Endothelial cell of umbilical vein (primary cell): ENCODE measurements at regions not wholly inside any gene's neighbourhood (a gene's known extent, or its start where the extent isn't known, plus 50 kb on each side); places are given as distances from the start of the nearest gene placed in this dataset.

ENCODE experiments used
- BruUV-seq: library from RNA; stranded (reverse); fragments of 400-500 nt; replicated peaks from 2 replicates; lab custom pipeline; 2021; lab: Mats Ljungman, UMichigan
- CTCF ChIA-PET: fragments of 300-600, 350-600 bp; sonication (Branson Sonifier 250); formaldehyde crosslinking; loops from one replicate; lab custom pipeline; 2021; ENCODE audit warnings: antibody characterized with exemption, inconsistent platforms; lab: Charles Lee
- POLR2A ChIA-PET: fragments of 300-600, 350-600 bp; sonication (Branson Sonifier 250); formaldehyde crosslinking; loops from one replicate; lab custom pipeline; 2021; ENCODE audit warnings: antibody characterized with exemption, inconsistent platforms; lab: Charles Lee
- DNase-seq: peaks from one replicate; pipeline ENCODE4 v3.0.0-alpha.2; 2011; ENCODE audit warnings: low read depth, low spot score
- FAIRE-seq: peaks from 2 replicates; lab custom pipeline; 2011; peaks lifted over from hg19 to GRCh38; lab: Jason Lieb, UNC
- H2AFZ ChIP-seq: 2 replicates; pipeline ENCODE4 v1.6.0; 2012; ENCODE audit warnings: low read depth, low read length, control low read depth, inconsistent platforms
- H3K27ac ChIP-seq: 2 replicates; pipeline ENCODE4 v1.5.1; 2011; ENCODE audit warnings: low read depth, mild to moderate bottlenecking, control low read depth, low read length, moderate library complexity; ENCODE audit not compliant: insufficient read depth
- H3K27me3 ChIP-seq, 2 experiments: 2 replicates each; pipeline versions ENCODE4 v1.6.0 to v1.6.1; 2011; ENCODE audit warnings: low read length in 2 of 2, mixed read lengths in 1 of 2; ENCODE audit not compliant: control insufficient read depth in 2 of 2, insufficient read depth in 2 of 2
- H3K36me3 ChIP-seq, 2 experiments: 2 replicates in 1 of 2; 3 replicates in 1 of 2; pipeline ENCODE4 v1.5.1; 2011; ENCODE audit warnings: low read length in 2 of 2, mild to moderate bottlenecking in 1 of 2, moderate library complexity in 1 of 2; ENCODE audit not compliant: control insufficient read depth in 2 of 2, insufficient read depth in 2 of 2; ENCODE audit errors: extremely low read depth in 1 of 2
- H3K4me1 ChIP-seq: 3 replicates; pipeline ENCODE4 v1.5.1; 2011; ENCODE audit warnings: mild to moderate bottlenecking, low read length; ENCODE audit not compliant: control insufficient read depth, insufficient read depth; ENCODE audit errors: extremely low read depth
- H3K4me2 ChIP-seq: 2 replicates; pipeline ENCODE4 v1.6.1; 2011; ENCODE audit warnings: low read length, control low read depth, mixed read lengths; ENCODE audit not compliant: insufficient read depth
- H3K4me3 ChIP-seq, 3 experiments: fragments of 200-600 bp in 1 of 3; sonication (generic), shearing (Covaris generic) in 1 of 3; replicated peaks in 1 of 3; 2 replicates each; pipeline ENCODE4 v1.5.1; 2011 to 2016; ENCODE audit warnings: control low read depth in 3 of 3, low read length in 3 of 3, mild to moderate bottlenecking in 2 of 3, inconsistent platforms in 1 of 3, low read depth in 1 of 3, moderate library complexity in 1 of 3; ENCODE audit not compliant: insufficient read depth in 1 of 3
- H3K79me2 ChIP-seq: 2 replicates; pipeline ENCODE4 v1.6.0; 2012; ENCODE audit warnings: low read length, inconsistent platforms; ENCODE audit not compliant: control insufficient read depth, insufficient read depth
- H3K9ac ChIP-seq: replicated peaks from 2 replicates; pipeline ENCODE3; 2011; ENCODE audit warnings: low read length, control low read depth; ENCODE audit not compliant: insufficient read depth; ENCODE audit errors: extremely low read depth
- H3K9me1 ChIP-seq: replicated peaks from 3 replicates; pipeline ENCODE4 v1.6.0; 2011; ENCODE audit warnings: mild to moderate bottlenecking, low read length; ENCODE audit not compliant: control insufficient read depth, insufficient read depth; ENCODE audit errors: extremely low read depth
- H3K9me3 ChIP-seq: replicated peaks from 2 replicates; pipeline ENCODE4 v1.5.1; 2012; ENCODE audit warnings: low read length, inconsistent platforms; ENCODE audit not compliant: control insufficient read depth, insufficient read depth
- H4K20me1 ChIP-seq: replicated peaks from 2 replicates; pipeline ENCODE3; 2011; ENCODE audit warnings: mild to moderate bottlenecking, low read length; ENCODE audit not compliant: control insufficient read depth, insufficient read depth; ENCODE audit errors: extremely low read depth
- CTCF ChIP-seq, 2 donors: IDR thresholded peaks; 1 replicate in 1 of 2; 2 replicates in 1 of 2; pipeline ENCODE4 v1.5.1; 2011; ENCODE audit warnings: low read length in 2 of 2, mild to moderate bottlenecking in 2 of 2, moderate library complexity in 2 of 2, control low read depth in 1 of 2, inconsistent platforms in 1 of 2, low read depth in 1 of 2; ENCODE audit not compliant: insufficient read depth in 1 of 2; ENCODE audit errors: extremely low read depth in 1 of 2
- EZH2 ChIP-seq: IDR thresholded peaks from 2 replicates; pipeline ENCODE4 v1.6.1; 2012; ENCODE audit warnings: borderline replicate concordance, low read depth, mild to moderate bottlenecking, moderate library complexity, low read length, inconsistent platforms; ENCODE audit not compliant: severe bottlenecking
- FOS ChIP-seq: IDR thresholded peaks from 2 replicates; pipeline ENCODE4 v1.6.1; 2011; ENCODE audit warnings: mild to moderate bottlenecking, low read length, moderate library complexity, borderline replicate concordance; ENCODE audit not compliant: insufficient read depth
- GATA2 ChIP-seq: IDR thresholded peaks from 2 replicates; pipeline ENCODE4 v1.7.0; 2011; ENCODE audit warnings: low read depth, mild to moderate bottlenecking, moderate library complexity, mixed read lengths, low read length; ENCODE audit not compliant: insufficient read length, insufficient read depth
- JUN ChIP-seq: IDR thresholded peaks from 2 replicates; pipeline ENCODE4 v1.6.1; 2011; ENCODE audit warnings: borderline replicate concordance, low read depth; ENCODE audit not compliant: insufficient read length, insufficient read depth
- MAX ChIP-seq: IDR thresholded peaks from 2 replicates; pipeline ENCODE4 v1.6.1; 2011; ENCODE audit not compliant: insufficient read depth, insufficient read length
- MYC ChIP-seq: IDR thresholded peaks from one replicate; pipeline ENCODE4 v1.6.1; 2011; ENCODE audit warnings: mild to moderate bottlenecking, low read depth, low read length
- POLR2A ChIP-seq: IDR thresholded peaks from 2 replicates; pipeline ENCODE4 v1.6.1; 2012; ENCODE audit warnings: low read depth, mild to moderate bottlenecking, control low read depth, low read length
- POLR2AphosphoS5 ChIP-seq: IDR thresholded peaks from 2 replicates; pipeline ENCODE4 v1.6.1; 2012; ENCODE audit warnings: low read depth, mild to moderate bottlenecking, control low read depth, low read length, moderate library complexity; ENCODE audit not compliant: insufficient read depth
- dilution Hi-C: fragments of 300-500 bp; cut with MboI; formaldehyde crosslinking; loops from one replicate; pipeline ENCODE4 v1.15.0; 2019; ENCODE audit warnings: low sequenced_read_pairs; ENCODE audit not compliant: extremely low pct_ligation_motif_present
- intact Hi-C: fragments of 100-400 bp; cut with micrococcal nuclease; formaldehyde crosslinking; loops from one replicate; pipeline ENCODE4 v1.10.0; 2022

- H2AFZ ChIP-seq = no peak overlapping the region
- DNase-seq (no peak), FAIRE-seq (no peak)
- no peak overlapping the region for H3K27ac ChIP-seq
- H3K9ac ChIP-seq = no peak overlapping the region
- ChIA-PET CTCF (no interaction called here), POLR2A (no interaction called here)
- H3K4me3 ChIP-seq = no peak overlapping the region
- no peaks in the 10 kb centered on the region for H3K9me1 ChIP-seq
- H3K36me3 ChIP-seq = no peaks in the 10 kb centered on the region
- no peaks in the 10 kb centered on the region for H3K4me1 ChIP-seq
- no peaks in the 10 kb centered on the region for H4K20me1 ChIP-seq
- intact Hi-C loops (no loop called here), dilution Hi-C loops (no loop called here)
- H3K9me3 ChIP-seq = no peaks in the 10 kb centered on the region
- TF ChIP-seq JUN (no peak), MAX (no peak), GATA2 (no peak), POLR2AphosphoS5 (no peak), EZH2 (no peak), FOS (no peak), CTCF (IDR thresholded peaks at IDR 0.05; ENCODE audit: extremely low read depth in 1 of 2, insufficient read depth in 1 of 2, low read depth in 1 of 2, low read length in 2 of 2) (no peak), MYC (no peak), POLR2A (no peak)
- H3K4me2 ChIP-seq = no peak overlapping the region
- no peaks in the 10 kb centered on the region for H3K27me3 ChIP-seq
- no peaks in the 10 kb centered on the region for H3K79me2 ChIP-seq
- BruUV-seq = no TSS peak
Measured at GRCh38 chr16:73290258-73290657, 242.3 kb upstream of the ZFHX3 start.
